ENCODE measurements at regions not wholly inside any gene's neighbourhood (a gene's known extent, or its start where the extent isn't known, plus 50 kb on each side); places are given as distances from the start of the nearest gene placed in this dataset.

DNA sequence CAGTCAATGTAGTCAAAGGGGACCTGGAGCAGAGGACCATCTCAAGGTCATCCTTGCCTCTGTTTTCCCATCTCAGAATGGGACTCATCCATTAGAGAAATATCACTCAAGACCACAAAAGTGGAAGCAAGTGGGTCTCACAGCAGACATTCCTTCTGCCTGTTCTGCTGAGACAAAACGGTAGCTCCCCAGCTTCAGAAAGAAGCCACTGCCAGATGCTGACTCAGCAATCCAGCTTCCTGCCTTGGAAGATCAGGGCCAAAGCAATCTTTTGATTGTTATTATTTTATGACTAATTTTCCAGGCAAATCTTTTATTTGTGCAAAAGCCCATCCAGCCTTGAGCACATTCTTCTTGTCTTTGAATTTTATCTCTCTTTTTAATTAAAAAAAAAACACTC lies 86.8 kb downstream of the CCT6B start:
- no peak for FAIRE-seq
- no peak for DNase-seq (ENCODE audit: low spot score in 2 of 2)

DNA sequence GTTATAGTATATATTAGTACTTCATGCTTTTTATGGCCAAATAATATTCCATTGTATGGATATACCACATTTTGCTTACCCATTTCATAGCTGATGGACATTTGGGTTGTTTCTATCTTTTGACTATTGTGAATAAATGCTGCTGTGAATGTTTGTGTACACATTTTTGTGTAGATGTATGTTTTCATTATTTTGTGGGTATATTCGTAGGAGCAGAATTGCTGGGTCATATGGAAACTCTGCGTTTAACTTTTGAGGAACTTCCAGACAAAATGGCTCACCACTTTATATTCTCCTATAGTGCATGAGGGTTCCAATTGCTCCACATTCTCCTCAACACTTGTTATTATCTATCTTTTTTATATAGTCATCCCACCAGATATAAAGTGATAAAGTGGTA lies 88.6 kb downstream of the CCT6B start:
- DNase-seq (ENCODE audit: low spot score in 2 of 2) = no peak
- no peak for FAIRE-seq

DNA sequence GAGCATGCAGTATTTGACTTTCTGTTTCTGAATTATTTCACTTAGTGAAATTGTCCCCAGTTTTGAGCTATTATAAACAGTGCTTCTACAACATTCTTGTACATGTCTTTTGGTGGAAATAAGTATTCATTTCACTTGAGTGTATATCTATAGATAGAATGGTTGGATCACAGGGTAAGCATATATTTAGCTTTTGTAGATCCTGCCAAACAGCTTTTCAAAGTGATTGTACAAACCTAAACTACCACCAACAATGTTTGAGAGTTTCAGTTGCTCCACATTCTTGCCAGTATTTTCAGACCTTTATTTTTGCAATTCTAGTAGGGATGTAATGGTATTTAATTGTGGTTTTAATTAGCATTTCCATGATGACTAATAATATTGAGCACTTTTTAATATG lies 91.6 kb downstream of the CCT6B start:
- FAIRE-seq (no peak), DNase-seq (ENCODE audit: low spot score in 2 of 2) (no peak)

DNA sequence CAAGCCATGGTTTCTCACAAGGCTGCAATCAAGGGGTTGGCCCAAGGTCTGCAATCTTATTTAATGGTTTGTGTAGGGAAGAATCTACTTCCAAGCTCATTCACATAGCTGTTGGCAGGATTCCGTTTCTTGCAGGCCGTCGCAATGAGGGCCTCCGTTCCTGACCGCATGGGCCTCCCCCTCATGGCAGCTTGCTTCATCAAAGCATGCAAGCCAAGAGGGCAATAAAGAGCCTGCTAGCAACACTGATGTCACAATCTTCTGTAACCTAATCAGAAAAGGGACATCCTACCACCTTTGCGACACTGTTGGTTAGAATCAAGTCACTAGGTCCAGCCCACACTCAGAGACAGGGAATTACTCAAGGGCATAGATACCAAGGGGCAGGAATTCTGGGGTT lies 95.5 kb downstream of the CCT6B start:
- FAIRE-seq (no peak), DNase-seq (ENCODE audit: low spot score in 2 of 2) (no peak)

DNA sequence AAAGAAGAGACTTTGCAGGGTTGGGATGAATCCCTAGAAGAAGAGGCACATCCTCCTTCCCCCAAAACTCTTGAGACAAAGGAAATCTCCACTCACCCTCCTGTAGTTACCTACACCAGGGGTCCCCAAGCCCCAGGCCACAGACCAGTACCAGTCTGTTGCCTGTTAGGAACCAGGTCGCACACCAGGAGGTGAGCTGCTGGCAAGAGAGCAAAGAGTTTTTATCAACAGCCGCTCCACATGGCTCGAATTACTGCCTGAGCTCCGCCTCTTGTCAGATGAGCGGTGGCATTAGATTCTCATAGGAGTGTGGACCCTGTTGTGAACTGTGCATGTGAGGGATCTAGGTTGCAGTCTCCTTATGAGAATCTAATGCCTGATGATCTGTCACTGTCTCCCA lies 98.9 kb downstream of the CCT6B start:
- no peak for FAIRE-seq

DNA sequence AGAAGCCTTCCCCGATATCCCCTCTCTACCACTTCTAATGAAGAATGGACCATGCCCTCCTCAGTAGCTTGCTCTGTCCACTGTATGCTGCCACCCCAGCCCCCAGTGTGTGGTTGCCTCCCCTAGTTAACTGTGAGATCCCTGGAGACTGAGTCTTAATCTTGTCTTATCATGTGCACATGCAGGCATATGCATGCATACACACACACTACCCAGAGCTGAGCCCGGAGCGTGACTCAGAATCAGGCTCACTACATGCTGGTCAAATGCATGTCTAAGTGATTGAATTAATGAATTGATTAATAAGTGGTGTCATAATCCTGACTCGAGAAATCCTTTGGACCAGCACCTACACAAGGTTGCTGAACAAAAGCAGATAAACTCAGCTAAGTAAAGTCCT lies 99.4 kb downstream of the CCT6B start:
- no peak for FAIRE-seq
- no peak for DNase-seq (ENCODE audit: low spot score in 2 of 2)

More for the DNA sequence above, 98.9 kb downstream of the CCT6B start:
- no peak for DNase-seq (ENCODE audit: low spot score in 2 of 2)

DNA sequence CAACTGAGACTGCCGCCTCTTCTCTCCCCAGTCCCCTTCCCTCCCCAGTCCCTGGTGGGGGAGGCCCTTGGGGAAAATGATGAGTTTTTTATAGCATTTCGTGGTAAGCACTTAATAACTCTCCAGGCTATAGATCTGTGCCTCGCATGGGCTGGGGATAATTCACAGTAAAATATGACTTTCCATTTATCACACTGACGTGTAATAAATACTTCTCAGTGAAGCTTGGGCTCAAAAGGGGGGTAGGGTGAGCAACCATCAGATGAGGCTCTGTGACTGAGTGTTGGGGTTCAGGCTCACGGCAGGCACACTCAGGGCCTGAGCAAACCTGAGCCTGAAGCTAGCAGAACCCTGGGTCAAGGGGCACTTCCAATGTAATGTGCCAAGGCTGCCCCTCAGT lies 101.6 kb downstream of the CCT6B start:
- no peak for FAIRE-seq
- no peak for DNase-seq (ENCODE audit: low spot score in 2 of 2)

DNA sequence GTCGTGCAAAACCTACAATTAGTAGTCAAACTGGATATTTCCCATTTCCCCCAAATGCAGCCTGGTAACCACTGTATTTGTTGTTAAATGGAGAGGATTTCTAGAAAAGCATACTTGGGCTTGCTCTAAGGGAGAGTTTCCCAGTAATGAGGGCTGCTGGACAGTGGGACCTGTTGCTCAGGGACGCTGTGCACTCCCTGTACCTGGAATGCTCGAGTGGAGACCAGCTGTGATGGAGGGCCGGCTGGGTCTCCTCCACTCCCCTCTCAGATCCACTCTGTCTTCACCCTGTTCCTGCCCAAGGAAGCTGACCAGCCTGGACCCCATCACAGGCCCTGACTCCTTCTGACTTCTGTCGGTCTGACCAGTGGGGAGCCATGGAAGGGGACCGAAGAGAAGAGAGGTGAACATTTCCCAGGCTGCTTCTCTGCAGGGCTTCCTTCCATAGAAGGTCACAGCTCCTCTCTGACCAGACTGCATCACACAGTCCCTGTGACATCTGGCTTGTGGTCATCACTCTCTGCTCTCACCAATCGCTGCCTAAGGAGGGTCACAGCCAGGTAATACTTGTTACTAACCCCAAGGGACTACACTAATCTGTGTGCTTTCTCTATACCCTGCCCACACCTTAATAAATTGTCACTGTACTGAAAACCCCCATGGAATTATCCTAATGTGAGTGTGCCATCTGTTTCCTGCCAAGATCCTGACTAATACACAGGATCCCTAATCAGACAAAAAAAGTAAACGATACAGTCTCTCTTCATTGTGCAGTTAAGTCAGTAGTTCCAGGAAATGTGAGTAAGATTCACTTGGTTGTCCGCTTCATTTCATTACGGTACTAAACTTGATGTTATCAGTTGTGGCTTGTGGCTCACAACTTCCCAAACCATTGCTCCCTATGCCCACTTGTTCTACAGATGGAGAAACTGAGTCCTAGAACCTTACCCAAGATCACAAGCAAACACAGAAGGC lies 102.4 kb downstream of the CCT6B start:
- DNase-seq (ENCODE audit: low spot score in 2 of 2) (no peak), FAIRE-seq (no peak)

DNA sequence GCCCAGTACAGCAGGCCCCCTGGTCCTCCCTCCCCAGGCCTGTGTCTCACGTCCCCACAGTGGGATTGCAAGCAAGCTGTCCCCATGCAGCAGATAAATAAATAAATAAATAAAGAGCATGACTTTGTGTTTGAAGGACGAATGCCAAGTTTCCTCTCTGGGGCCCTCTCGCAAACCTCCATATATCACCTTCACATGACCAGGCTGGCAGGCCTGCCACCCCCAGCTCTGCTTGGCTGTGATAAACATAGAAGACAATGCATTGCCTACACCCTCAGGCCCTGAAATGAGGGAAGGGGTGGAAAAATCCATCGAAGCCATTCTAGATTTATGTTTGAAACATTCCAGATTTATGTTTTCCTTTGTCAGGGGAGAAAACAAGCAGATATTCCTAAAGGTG lies 107.3 kb downstream of the CCT6B start:
- DNase-seq (ENCODE audit: low spot score in 2 of 2) = no peak

DNA sequence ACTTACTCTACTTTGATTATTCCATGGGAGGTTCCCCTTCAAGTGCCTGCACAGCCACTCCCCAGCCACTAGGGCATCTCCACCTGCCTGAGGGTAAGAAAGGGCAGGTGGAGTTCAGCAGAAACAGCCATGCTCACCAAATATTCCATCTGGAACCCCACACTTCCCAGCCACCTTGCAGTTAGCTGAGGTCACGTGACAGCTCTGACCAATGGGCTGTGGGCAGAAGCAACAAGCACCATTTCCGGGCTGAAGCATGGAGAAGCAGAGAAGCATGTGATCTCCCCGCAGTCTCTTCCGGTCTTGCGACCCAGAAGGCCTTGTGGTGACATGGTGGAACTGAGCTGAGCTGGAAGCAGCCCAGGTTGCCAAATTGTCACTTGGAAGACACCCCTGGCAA lies 108.6 kb downstream of the CCT6B start:
- FAIRE-seq (no peak), DNase-seq (ENCODE audit: low spot score in 2 of 2) (no peak)

More for the DNA sequence above, 107.3 kb downstream of the CCT6B start:
- no peak for FAIRE-seq

DNA sequence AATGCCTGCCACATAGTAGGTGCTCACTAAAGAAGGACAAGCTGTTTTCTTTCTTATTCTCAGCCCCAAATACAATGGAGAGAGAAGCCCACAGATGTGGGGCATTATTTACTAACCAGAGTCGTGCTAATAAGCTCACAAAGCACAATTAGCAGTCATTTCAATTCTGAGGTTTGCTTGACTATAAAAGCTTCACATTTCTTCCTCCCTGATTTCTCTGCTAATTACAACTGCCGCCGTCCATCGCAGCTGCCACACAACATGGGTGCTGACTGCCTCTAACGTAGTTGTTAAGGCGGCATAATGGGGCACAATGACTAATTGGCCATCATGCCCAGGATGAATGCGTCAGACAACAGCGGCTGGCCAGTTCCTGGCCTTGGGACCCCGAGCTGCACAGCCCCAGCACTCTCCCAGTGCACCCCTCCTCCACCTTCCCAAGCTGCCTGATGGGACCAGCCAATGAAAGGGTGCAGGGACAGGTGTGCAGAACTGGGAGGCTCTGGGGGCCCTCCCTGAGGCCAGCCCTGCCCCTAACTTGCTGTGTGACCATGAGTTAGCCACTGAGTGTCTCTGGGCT lies 109.2 kb downstream of the CCT6B start:
- no peak for FAIRE-seq
- no peak for DNase-seq (ENCODE audit: low spot score in 2 of 2)

DNA sequence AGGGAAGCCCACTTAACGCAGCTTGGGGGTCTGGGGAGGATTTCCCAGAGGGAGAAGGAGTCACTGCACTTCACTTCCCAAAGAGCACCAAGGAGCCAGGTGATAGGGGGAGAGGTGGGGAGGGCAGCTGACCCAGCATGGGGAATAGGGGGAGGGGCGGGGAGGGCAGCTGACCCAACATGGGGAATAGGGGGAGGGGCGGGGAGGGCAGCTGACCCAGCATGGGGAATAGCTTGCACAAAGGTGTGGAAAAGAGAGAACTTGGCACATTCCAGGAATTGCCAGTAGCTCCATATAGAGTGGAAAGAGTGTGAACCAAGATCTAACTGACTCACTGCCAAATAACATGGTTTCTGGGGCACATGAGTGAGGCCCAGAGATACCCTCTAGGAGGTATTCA lies 110.3 kb downstream of the CCT6B start:
- DNase-seq (ENCODE audit: low spot score in 2 of 2) (no peak), FAIRE-seq (no peak)

DNA sequence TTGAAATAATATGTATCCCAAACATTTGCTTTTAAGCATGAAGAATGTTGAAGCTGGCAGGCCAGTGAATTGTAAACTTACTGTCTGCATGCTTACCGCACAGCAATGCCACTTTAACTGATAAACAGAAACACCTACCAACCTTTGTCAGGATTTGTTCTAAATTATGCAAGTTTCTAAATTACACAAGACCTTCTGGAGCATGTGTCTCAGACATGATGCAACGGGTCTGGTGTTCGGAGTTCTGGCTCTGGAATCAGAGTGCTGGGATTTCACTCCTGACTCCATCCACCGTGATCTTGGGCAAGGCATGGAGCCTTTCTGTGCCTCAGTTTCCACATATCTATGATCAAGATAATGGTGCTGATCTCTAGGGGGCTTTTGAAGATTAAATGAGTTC lies 111.2 kb downstream of the CCT6B start:
- FAIRE-seq (no peak), DNase-seq (ENCODE audit: low spot score in 2 of 2) (no peak)

DNA sequence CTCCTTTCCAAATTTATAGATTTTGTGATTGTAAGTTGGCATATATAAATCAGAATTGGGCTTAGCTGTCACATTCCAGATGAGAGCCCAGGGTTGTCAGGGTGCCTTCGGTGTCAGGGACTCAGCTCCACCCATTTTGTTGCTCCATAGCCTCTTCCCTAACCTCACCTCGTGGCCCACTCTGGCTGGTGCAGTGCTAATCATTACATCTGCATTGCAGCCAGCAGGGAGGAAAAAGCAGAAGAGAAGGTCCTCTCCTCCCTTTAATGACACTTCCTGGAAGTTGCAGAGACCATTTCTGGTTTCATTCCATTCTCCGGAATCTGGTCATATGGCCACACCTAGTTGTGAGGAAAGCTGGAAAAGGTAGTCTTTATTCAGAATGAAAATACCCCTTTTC lies 113.3 kb downstream of the CCT6B start:
- FAIRE-seq (no peak), DNase-seq (ENCODE audit: low spot score in 2 of 2) (no peak)

DNA sequence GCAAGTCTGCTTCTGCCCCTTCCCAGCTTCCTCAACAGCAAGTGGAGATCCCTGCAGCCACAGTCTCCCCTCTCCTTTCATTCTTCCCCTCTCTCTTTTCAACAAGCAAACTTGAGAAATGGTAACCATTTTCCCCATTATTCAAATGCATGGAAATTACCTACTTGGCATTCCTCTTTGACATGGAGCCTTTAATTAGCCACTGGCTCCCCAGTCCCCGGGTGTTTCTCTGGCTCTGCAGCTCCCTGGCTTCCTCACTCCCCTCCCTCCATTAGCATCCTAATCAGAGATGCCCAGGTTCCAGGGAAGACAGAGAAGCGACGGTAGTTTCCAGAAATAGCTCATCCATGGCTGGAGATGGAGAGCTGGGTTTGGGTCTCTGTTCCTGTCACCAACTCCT lies 116.0 kb downstream of the CCT6B start:
- no peak for FAIRE-seq
- no peak for DNase-seq (ENCODE audit: low spot score in 2 of 2)

DNA sequence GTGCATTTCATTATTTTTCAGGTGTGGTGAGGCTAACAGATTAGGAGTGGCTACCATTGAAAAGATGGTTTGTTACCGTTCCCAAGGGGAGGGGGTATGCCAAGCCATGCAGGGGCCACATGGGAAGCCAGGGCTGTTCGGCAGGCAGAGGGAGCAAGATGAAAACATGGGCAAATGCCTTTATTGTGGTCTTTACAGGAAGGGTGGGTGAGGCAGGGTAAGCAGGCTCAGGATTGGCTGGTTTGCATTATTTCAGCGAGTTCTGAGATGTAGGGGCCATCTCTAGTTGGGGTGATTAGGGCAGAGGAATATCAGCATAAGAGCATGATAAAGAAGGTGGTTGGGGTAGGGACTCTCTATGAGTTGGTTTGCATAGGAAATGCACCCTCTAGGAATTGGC lies 117.6 kb downstream of the CCT6B start:
- DNase-seq (ENCODE audit: low spot score in 2 of 2) = no peak
- FAIRE-seq = no peak

DNA sequence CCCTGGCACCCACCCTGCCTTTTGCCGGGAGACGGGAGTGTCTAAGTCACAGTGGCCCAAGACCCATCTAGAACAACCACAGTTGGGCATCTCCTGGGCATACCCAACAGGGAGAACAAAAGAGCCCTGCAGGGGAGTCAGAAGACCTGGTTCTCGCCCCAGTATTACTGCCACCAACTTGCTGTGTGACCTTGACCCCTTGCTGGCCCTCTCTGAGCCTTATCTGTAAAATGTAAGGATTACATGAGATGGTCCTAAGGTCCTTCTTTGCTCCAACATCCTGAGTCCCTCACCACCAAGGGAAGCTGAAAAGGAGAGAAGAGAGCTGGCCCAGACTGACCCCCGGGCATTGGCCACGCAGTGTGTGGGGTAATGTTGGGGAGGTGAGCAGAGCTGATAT lies 119.0 kb downstream of the CCT6B start:
- FAIRE-seq (no peak), DNase-seq (ENCODE audit: low spot score in 2 of 2) (no peak)

DNA sequence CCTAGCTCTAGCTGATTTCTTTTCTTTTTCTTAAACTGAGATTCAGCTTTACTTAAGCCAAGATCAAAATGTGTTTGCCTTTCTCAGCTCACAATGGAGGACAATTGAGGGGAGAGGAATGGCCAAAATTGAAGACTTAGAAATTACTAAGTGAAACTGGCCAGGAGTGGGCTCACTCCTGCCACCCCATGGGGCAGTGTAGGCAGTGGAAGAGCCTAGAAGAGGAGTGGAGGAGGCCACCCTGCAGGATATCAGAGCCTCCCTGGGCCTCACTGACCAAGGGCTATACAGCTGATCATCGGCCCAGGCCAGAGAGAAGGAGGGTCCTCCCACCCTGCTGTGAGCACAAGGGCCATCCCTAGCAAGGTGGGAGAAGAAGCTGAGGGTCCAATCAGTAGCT lies 119.8 kb downstream of the CCT6B start:
- FAIRE-seq = no peak
- DNase-seq (ENCODE audit: low spot score in 2 of 2) = no peak

DNA sequence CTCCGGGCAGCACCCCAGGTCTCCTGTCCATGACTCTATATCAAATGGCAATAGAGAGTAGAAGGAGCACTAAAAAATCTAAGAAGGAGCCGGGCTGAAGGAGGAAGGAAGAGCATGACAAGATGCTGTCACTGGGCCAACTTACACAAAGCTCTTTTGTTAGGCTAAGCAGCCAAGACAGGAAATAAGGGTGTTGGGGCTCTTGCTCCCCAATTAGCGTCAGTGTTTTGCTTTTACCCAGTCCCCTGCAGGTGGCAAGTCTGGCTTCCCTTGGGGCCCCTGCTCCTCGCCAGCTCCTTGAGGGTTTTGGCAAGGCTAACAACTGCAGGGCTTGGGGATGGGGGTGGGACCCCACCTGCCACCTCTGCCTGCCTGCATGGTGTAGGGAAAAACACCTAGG lies 120.5 kb downstream of the CCT6B start:
- FAIRE-seq = no peak

DNA sequence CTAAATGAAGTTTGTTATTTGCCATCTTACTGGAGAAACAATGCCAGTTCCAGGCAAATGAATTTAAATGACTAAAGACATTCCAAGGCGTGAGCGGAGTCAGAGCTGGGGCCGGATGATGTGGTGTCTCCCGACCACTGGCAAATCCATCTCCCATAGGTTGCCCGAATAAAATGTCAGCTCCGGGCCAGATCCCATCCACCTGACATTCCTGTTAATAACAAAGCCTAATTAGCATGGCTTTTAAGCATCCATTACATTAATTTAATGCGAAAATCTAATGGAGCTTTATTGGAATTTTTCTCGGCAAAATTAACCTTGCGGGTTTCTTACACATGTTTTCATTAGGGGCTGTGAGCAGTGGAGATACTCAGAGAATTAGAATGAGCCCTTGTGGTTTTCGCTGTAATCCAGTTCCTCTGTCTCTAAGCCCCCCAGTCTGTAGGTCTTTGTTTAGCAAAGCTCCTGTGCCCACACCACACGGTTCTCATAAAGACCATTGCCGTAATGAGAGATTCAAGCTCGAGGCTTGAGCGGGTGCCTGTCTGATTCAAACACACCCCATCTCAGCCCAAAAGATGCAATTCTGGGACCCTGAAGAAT lies 123.3 kb downstream of the CCT6B start:
- DNase-seq (ENCODE audit: low spot score in 2 of 2) = no peak

More for the DNA sequence above, 120.5 kb downstream of the CCT6B start:
- no peak for DNase-seq (ENCODE audit: low spot score in 2 of 2)

DNA sequence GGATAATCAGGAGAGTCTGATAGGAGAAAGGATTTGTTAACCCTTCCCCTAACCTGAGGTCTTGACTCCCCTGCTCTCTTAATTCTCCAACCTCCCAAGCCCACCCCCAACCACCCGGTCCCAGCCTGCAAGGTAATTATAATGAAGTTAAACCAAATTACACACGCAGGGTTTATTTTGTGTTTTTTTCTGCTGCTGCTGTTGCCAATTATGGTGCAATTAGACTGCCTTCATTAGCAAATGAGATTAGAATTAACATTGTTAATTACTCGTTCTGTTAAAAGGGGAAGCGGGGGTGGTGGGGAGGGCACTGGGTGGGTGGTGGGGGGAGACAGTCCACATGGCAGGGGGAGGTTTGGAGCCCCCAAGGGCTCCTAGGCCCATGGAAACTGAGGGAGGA lies 128.9 kb downstream of the CCT6B start:
- no peak for FAIRE-seq
- DNase-seq (ENCODE audit: low spot score in 2 of 2) = no peak

More for the DNA sequence above, 123.3 kb downstream of the CCT6B start:
- FAIRE-seq = no peak

DNA sequence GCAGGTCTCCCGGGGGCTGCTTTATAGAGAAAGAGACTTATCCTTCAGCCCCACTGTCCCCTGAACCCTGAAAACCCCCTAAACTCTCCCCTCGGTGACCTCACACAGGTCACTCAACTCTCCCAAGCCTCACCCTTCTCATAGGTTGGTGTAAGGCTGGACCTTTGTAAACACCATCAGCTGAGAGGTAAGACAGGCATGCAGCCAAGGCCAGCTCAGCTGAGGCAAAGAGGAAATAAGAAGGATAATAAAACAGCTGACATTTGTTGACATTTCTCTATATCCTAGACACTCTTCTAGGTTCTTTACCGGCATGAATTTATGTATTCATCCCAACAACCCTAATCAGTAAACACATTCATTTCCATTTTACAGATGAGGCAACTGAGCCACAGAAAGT lies 134.3 kb downstream of the CCT6B start:
- FAIRE-seq (no peak), DNase-seq (ENCODE audit: low spot score in 2 of 2) (no peak)
